A549 (cell line): ENCODE measurements at regions not wholly inside any gene's neighbourhood (a gene's known extent, or its start where the extent isn't known, plus 50 kb on each side); places are given as distances from the start of the nearest gene placed in this dataset.

Experiments used
- ATAC-seq, 2 experiments: fragments of 200-7000 bp in 1 of 2; fragments of >200 bp in 1 of 2; cut with Nextera tagmentation in 1 of 2; cut with Tn5 transposase in 1 of 2; 3 replicates each; pipeline versions ENCODE4 v1.8.0 to v1.9.1; 2018 to 2020; ENCODE audit warnings: mild to moderate bottlenecking in 1 of 2, moderate library complexity in 1 of 2
- CTCF ChIA-PET: fragments of 300-600 bp; sonication (Branson Sonifier 250); formaldehyde crosslinking; extraction: SDS; loops from one replicate; lab custom pipeline; 2021; ENCODE audit warnings: antibody characterized with exemption, inconsistent platforms; lab: Yijun Ruan, JAX
- POLR2A ChIA-PET: fragments of 350-600 bp; formaldehyde crosslinking; extraction: SDS; loops from one replicate; lab custom pipeline; 2021; ENCODE audit warnings: antibody characterized with exemption, inconsistent platforms; lab: Yijun Ruan, JAX
- DNase-seq, 2 experiments: peaks; one replicate each; pipeline versions ENCODE4 v3.0.0 to v3.0.0-alpha.2; 2011 to 2016; ENCODE audit warnings: low read depth in 1 of 2, low spot score in 1 of 2
- FAIRE-seq: peaks from 2 replicates; lab custom pipeline; 2011; peaks lifted over from hg19 to GRCh38; lab: Jason Lieb, UNC
- H3K27ac ChIP-seq, 2 experiments: fragments of >200 bp; sonication (Bioruptor Twin); formaldehyde crosslinking; 3 replicates each; pipeline ENCODE4 v1.5.1; 2016 to 2017
- H3K4me1 ChIP-seq: fragments of >200 bp; sonication (Bioruptor Twin); formaldehyde crosslinking; 3 replicates; pipeline ENCODE4 v1.6.1; 2016
- H3K4me2 ChIP-seq: fragments of >200 bp; sonication (Bioruptor Twin); formaldehyde crosslinking; 3 replicates; pipeline ENCODE4 v1.6.1; 2016
- H3K4me3 ChIP-seq: fragments of >200 bp; sonication (Bioruptor Twin); formaldehyde crosslinking; 3 replicates; pipeline ENCODE4 v1.5.1; 2016
- H3K9me3 ChIP-seq: fragments of >200 bp; sonication (Bioruptor Twin); formaldehyde crosslinking; 3 replicates; pipeline ENCODE4 v1.6.1; 2016
- CBX2 ChIP-seq: fragments of 200-600 bp; sonication (generic); IDR thresholded peaks from 2 replicates; pipeline ENCODE4 v1.6.1; 2016; ENCODE audit warnings: low read depth, mild to moderate bottlenecking, borderline replicate concordance
- CEBPB ChIP-seq, 2 experiments: fragments of >200 bp in 1 of 2; sonication (Bioruptor Twin) in 1 of 2; formaldehyde crosslinking in 1 of 2; IDR thresholded peaks; 2 replicates each; pipeline ENCODE4 v1.6.1; 2012 to 2016
- EHF ChIP-seq: fragments of 250-450 bp; sonication (Bioruptor Pico); IDR thresholded peaks from 2 replicates; pipeline ENCODE4 v1.5.0; 2020; ENCODE audit warnings: mild to moderate bottlenecking
- HOXB13 ChIP-seq: fragments of 250-450 bp; sonication (Bioruptor Pico); IDR thresholded peaks from 2 replicates; pipeline ENCODE4 v1.5.0; 2020; ENCODE audit warnings: low read depth, mild to moderate bottlenecking, moderate library complexity
- JUNB ChIP-seq: fragments of >200 bp; sonication (Bioruptor Twin); formaldehyde crosslinking; IDR thresholded peaks from 2 replicates; pipeline ENCODE4 v1.6.1; 2016
- KDM5A ChIP-seq: fragments of 200-600 bp; sonication (generic); IDR thresholded peaks from 2 replicates; pipeline ENCODE4 v1.6.1; 2016; ENCODE audit warnings: antibody characterized with exemption, mild to moderate bottlenecking
- NFE2L2 ChIP-seq: fragments of 150-350 bp; conservative IDR thresholded peaks from 2 replicates; pipeline ENCODE4 v1.6.1; 2014; ENCODE audit warnings: low read length
- POLR2A ChIP-seq: IDR thresholded peaks from 2 replicates; pipeline ENCODE4 v1.6.1; 2012; ENCODE audit warnings: mild to moderate bottlenecking, low read length
- RAD21 ChIP-seq, 2 experiments: fragments of >200 bp in 1 of 2; sonication (Bioruptor Twin) in 1 of 2; formaldehyde crosslinking in 1 of 2; IDR thresholded peaks in 1 of 2; conservative IDR thresholded peaks in 1 of 2; 2 replicates in 1 of 2; 3 replicates in 1 of 2; pipeline ENCODE4 v1.6.1; 2012 to 2018; ENCODE audit warnings: inconsistent platforms in 1 of 2
- RFX5 ChIP-seq: fragments of 450-650 bp; IDR thresholded peaks from 2 replicates; pipeline ENCODE4 v1.7.1; 2014; ENCODE audit warnings: antibody characterized with exemption, mild to moderate bottlenecking, moderate library complexity
- RNF2 ChIP-seq: fragments of 200-600 bp; sonication (generic); IDR thresholded peaks from 2 replicates; pipeline ENCODE4 v1.6.1; 2016; ENCODE audit warnings: low read depth, mild to moderate bottlenecking, antibody characterized with exemption, moderate library complexity, borderline replicate concordance
- SMC3 ChIP-seq: fragments of >200 bp; sonication (Bioruptor Twin); formaldehyde crosslinking; IDR thresholded peaks from 3 replicates; pipeline ENCODE4 v1.6.1; 2018; ENCODE audit warnings: inconsistent platforms
- SREBF2 ChIP-seq: fragments of 450-650 bp; IDR thresholded peaks from 2 replicates; pipeline ENCODE4 v1.6.1; 2014; ENCODE audit warnings: mild to moderate bottlenecking, moderate library complexity
- TFCP2L1 ChIP-seq: fragments of 250-450 bp; sonication (Bioruptor Pico); IDR thresholded peaks from 2 replicates; pipeline ENCODE4 v1.5.0; 2021; ENCODE audit warnings: mild to moderate bottlenecking
- TP53 ChIP-seq: fragments of 250-450 bp; sonication (Bioruptor Pico); IDR thresholded peaks from 2 replicates; pipeline ENCODE4 v1.5.0; 2021; ENCODE audit warnings: mild to moderate bottlenecking, moderate library complexity
- WGBS: methylation state at CpG from one replicate; pipeline ENCODE4 v1.1.6; 2017; ENCODE audit errors: missing lambda C conversion rate; 5-methylcytosine and 5-hydroxymethylcytosine counted together
- TF ChIP-seq, protein P1 (sequence below): fragments of 250-450 bp; sonication (Bioruptor Pico); IDR thresholded peaks from 2 replicates; pipeline ENCODE4 v1.5.0; 2020; ENCODE audit warnings: low read depth, mild to moderate bottlenecking, moderate library complexity
- TF ChIP-seq, protein P2 (sequence below): IDR thresholded peaks from 2 replicates; pipeline ENCODE4 v1.6.1; 2012; ENCODE audit warnings: low read depth, borderline replicate concordance
- TF ChIP-seq, protein P3 (sequence below): IDR thresholded peaks from 2 replicates; pipeline ENCODE4 v1.6.1; 2012

DNA sequence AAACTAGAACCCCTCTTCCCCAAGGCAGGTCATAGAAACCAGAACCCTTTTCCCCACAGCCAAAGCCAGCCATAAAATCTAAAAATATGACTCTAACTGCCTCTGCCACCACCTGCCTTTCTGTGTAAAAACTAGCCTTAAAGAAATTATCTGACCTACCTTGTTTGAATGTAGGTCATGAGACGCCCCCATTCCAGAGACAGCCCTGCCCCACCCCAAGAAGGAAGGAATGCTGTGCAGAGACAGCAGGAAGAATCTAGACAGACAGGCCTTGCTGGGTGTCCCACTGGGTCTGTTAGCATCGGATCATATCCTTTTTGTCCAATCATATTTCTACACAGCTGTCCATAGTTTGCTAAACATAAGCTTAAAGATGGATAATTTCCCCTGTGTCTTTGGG, 128.4 kb upstream of the RAB4A start (continued):
- no peak for TF ChIP-seq TP53 (CRISPR knock-in tag)

- Histone ChIP-seq H3K4me1 (no peaks in the 10 kb centered on the region), H3K27ac (no peak overlapping the region), H3K9me3 (no peaks in the 10 kb centered on the region), H3K4me3 (no peak overlapping the region), H3K4me2 (no peak overlapping the region)
- FAIRE-seq (no peak), ATAC-seq (no peak), DNase-seq (no peak)
- TF ChIP-seq SMC3 (no peak), RFX5 (no peak), SREBF2 (no peak), CBX2 (no peak), CEBPB (IDR thresholded peaks at IDR 0.05) (no peak), RAD21 (conservative IDR thresholded peaks at IDR 0.05 in 1 of 2, IDR thresholded peaks at IDR 0.05 in 1 of 2) (no peak), POLR2A (no peak), JUNB (no peak), NFE2L2 (no peak)
- TF ChIP-seq, protein P1, sequence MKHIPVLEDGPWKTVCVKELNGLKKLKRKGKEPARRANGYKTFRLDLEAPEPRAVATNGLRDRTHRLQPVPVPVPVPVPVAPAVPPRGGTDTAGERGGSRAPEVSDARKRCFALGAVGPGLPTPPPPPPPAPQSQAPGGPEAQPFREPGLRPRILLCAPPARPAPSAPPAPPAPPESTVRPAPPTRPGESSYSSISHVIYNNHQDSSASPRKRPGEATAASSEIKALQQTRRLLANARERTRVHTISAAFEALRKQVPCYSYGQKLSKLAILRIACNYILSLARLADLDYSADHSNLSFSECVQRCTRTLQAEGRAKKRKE (CRISPR knock-in tag): no peak
- TF ChIP-seq, protein P2, sequence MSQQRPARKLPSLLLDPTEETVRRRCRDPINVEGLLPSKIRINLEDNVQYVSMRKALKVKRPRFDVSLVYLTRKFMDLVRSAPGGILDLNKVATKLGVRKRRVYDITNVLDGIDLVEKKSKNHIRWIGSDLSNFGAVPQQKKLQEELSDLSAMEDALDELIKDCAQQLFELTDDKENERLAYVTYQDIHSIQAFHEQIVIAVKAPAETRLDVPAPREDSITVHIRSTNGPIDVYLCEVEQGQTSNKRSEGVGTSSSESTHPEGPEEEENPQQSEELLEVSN: no peak
- ChIA-PET CTCF (interaction anchor here (0.7 to 1.3 kb wide), 4 partner anchors 10 to 411 kb away, joined by 3 to 5 read pairs (median 3); partner anchors contain the start of gene RHOU), POLR2A (no interaction called here)
- 53% methylated on average over 9 of the region's 9 CpGs for WGBS
Measured at GRCh38 chr1:229146647-229147046, 124.3 kb upstream of the RAB4A start.

DNA sequence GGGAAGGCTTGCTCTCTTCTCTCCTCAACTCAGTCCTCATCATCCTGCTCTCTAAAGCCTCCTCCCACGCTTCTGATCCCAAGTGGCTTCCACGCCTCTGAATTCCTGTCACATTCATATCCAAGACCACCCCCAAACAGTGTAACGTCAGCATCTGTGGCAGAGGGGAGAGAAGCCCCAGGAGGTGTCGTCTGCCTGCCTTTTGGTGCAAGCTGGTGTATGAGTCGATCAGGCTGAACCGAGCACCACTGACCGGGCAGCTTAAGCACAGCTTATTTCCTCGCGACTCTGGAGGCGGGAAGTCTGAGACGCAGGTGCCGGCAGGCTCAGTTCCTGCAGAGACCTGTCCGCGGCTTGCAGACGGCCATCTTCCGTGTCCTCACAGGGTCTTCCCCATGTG, 123.8 kb upstream of the RAB4A start:
- ATAC-seq (no peak), DNase-seq (no peak), FAIRE-seq (no peak)
- ChIA-PET CTCF (interaction anchor here (0.7 to 1.3 kb wide), 3 partner anchors 9 to 411 kb away, joined by 3 read pairs; partner anchors contain the start of gene RHOU), POLR2A (no interaction called here)
- WGBS: 79% methylated on average over 16 of the region's 16 CpGs
- Histone ChIP-seq H3K4me1 (no peaks in the 10 kb centered on the region), H3K9me3 (no peaks in the 10 kb centered on the region), H3K4me2 (no peak overlapping the region), H3K4me3 (no peak overlapping the region), H3K27ac (no peak overlapping the region)
- TF ChIP-seq RFX5: no peak

GRCh38 chr1:229148041-229148671, 122.8 kb upstream of the RAB4A start:
- no peak for DNase-seq
- Histone ChIP-seq H3K27ac (no peak overlapping the region), H3K4me2 (no peak overlapping the region), H3K4me3 (no peak overlapping the region), H3K9me3 (no peaks in the 10 kb centered on the region), H3K4me1 (no peaks in the 10 kb centered on the region)
- ChIA-PET CTCF (interaction anchor here (0.6 to 1.3 kb wide), 2 partner anchors 9 to 11 kb away, joined by 3 read pairs; no protein-coding TSS in a partner anchor), POLR2A (no interaction called here)
- TF ChIP-seq, protein P3, sequence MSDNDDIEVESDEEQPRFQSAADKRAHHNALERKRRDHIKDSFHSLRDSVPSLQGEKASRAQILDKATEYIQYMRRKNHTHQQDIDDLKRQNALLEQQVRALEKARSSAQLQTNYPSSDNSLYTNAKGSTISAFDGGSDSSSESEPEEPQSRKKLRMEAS: no peak
- no peak for TF ChIP-seq RNF2
- no peak for TF ChIP-seq KDM5A
- TF ChIP-seq EHF (CRISPR knock-in tag): no peak
- TF ChIP-seq TFCP2L1 (CRISPR knock-in tag): no peak
- no peak for TF ChIP-seq HOXB13 (CRISPR knock-in tag)
- 76% methylated on average over 13 of the region's 13 CpGs for WGBS
- FAIRE-seq: no peak
- no peak for ATAC-seq
